WI38 (cell line): ENCODE measurements at regions not wholly inside any gene's neighbourhood (a gene's known extent, or its start where the extent isn't known, plus 50 kb on each side); places are given as distances from the start of the nearest gene placed in this dataset.

ENCODE experiments used
- H3K4me3 ChIP-seq: 2 replicates; pipeline ENCODE4 v1.5.1; 2011; ENCODE audit warnings: low read depth, mild to moderate bottlenecking, control low read depth, low read length
- TF ChIP-seq, protein P1 (sequence below): IDR thresholded peaks from 2 replicates; pipeline ENCODE4 v1.5.1; 2012; ENCODE audit warnings: low read depth, mild to moderate bottlenecking, control low read depth, low read length

DNA sequence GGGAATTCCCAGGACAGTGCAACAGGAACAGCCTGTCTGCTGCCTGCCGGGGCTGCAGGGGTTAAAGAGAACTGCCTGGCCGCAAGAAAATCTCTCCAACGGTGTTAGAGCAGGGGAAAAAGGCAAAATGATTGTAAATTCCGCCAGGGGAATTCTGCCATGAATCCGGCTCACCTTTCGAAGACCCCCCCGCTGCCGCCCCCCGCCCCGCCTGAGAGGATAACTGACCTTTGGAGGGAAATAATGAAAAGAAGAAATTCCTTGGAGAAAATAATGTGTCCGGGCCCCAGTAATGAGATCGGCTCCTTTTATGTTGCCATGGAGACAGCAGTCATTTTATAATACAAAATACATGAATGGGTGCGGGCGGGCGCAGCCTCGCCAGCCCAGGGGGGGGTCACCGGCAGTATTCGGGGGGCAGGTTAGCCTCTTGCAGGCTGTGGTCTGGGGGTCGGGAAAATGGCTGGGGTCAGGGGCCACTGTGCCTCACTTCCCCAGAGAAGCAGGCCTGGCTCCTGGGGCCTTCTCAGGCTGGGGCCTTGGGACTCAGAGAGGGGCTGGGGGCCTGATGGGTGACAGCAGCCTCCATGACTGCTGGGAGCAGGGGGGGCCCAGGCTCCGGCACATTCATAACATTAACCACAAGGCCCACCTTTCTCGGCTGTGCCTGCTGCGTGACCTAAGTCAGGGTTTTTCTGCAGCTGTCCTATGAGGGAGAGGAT, 228.1 kb downstream of the MN1 start:
- TF ChIP-seq, protein P1, sequence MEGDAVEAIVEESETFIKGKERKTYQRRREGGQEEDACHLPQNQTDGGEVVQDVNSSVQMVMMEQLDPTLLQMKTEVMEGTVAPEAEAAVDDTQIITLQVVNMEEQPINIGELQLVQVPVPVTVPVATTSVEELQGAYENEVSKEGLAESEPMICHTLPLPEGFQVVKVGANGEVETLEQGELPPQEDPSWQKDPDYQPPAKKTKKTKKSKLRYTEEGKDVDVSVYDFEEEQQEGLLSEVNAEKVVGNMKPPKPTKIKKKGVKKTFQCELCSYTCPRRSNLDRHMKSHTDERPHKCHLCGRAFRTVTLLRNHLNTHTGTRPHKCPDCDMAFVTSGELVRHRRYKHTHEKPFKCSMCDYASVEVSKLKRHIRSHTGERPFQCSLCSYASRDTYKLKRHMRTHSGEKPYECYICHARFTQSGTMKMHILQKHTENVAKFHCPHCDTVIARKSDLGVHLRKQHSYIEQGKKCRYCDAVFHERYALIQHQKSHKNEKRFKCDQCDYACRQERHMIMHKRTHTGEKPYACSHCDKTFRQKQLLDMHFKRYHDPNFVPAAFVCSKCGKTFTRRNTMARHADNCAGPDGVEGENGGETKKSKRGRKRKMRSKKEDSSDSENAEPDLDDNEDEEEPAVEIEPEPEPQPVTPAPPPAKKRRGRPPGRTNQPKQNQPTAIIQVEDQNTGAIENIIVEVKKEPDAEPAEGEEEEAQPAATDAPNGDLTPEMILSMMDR: no peak
- H3K4me3 ChIP-seq: no peak overlapping the region

DNA sequence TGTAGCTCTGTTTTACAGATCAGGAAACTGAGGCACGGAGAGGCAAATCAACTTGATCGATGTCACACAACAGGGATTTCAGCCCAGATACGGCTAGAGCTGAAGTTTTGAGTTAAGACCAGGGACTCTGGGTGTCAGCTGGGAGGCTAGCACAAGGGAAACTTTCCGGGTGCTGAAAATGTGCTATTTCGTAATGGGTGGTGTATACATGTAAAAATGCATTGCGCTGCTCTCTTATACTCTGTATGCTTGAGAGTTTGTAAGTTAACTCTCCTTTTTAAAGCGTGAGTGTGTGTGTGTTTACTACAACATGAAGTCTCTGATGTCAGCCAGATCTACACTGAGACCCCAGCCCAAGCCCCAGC, 227.6 kb downstream of the MN1 start:
- TF ChIP-seq, protein P1: no peak
- no peak overlapping the region for H3K4me3 ChIP-seq

DNA sequence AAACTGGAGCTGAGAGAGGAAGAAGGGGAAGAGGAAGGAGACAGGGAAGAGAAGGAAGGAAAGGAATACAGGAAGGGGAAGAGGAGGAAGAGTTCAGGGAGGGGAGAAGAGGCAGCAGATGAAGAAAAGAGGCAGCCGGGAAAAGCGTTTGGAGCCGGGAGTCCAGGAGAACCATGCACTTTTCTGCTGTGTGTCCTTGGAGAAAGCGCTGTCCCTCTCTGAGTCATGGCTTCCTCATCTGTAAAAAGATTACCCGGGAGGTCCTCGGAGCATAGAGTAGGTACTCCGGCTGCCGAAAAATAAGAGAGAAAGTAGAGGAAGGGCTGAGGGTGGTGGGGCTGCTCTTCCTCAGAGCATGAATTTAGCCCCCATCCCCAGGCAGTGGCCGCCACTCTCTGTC, 226.9 kb downstream of the MN1 start:
- H3K4me3 ChIP-seq: no peak overlapping the region
- TF ChIP-seq, protein P1: no peak

DNA sequence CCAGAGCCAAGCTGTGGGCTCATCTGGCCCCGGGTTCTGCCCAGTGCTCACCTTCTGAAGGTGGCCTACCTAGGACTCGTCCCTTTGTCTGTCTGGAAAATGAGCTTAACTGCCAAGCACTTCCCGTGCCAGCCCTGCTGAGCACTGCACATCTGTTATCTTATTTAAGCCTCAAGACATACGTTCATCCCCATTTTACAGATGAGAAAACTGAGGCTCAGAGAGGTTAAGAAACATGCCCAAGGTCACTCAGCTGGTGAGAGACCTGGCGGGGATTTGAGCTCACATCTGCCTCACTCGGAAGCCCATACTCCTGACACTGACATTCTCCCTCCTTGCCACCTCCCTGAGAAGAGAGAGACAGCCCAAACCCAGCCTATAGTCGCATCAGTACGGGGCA, 226.2 kb downstream of the MN1 start:
- TF ChIP-seq, protein P1: no peak

DNA sequence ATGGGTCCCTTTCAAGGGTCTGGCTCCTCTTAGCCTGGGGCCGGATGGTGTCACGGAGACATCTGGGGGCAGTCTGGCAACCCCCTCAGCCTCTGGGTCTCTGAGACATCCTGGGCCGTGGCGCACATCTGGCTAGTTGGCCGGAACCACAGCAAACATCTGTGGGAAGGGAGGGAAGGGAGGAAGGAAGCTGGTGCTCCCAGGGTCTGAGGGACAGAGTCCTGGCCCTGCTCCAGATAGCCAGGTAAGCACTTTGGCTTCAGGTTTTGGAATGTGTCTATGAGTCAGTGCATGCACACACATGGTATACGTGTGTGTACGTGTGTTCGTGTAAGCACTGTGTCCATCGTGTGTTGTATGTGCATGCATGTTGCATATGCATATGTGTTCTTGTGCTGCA, 225.1 kb downstream of the MN1 start:
- TF ChIP-seq, protein P1: no peak
- H3K4me3 ChIP-seq: no peak overlapping the region

More for the DNA sequence above, 226.2 kb downstream of the MN1 start:
- H3K4me3 ChIP-seq: no peak overlapping the region

DNA sequence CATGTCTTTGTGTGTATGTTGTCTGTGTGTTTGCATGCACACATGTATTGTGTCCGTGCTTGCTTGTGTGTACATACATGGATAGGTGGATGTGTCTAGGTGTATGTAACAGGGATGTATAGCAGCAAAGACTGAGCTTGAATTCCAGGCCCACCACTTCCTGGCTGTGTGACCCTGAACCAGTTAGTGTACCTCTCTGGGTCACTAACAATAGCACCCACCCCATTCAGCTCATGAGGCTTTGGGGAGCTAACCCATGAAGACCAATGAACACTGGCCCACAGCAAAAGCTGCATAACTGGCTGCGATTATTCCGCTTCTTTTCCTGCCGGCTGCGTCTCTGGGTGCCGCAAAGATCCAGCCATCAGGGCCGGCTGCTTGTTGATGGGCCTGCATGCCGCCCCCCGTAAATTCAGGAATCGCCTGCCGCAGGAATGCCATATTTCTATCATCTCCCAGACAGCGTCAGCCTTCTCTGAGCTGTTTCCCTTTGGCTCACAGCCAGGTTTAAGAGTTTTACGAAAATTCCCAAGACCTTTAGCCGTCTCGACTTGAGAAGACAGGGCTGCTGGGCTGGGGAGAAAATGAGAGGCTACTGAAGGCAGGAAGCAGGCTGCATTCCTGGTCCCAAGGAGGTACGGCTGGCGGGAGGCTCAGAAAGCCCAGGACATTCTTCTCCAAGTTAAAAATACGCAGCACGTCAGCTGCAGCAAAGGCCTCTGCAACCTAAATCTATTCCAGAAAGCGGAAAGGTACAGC, 224.6 kb downstream of the MN1 start:
- H3K4me3 ChIP-seq: no peak overlapping the region
- TF ChIP-seq, protein P1: no peak

DNA sequence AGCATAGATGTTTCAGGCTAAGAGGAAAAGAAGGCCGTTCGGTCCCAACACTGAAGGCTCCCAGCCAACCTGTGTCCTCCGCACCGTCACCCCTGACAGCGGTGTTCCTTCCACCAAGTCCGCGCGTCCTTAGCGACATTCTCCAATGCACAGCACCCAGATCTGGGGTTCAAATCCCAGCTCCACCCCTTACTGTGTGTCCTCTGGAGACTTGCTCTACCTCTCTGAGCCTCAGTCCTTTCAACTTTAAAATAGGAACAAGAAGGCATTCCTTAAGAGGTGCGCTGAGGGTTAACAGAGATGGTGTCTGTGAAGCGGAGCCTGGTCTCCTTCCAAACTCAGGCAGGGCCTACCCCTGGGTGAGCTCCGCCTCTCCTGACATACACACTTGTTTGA, 224.0 kb downstream of the MN1 start:
- TF ChIP-seq, protein P1: no peak
- no peak overlapping the region for H3K4me3 ChIP-seq
